Gastroesophageal sphincter (tissue), 4 donors: ENCODE measurements at regions not wholly inside any gene's neighbourhood (a gene's known extent, or its start where the extent isn't known, plus 50 kb on each side); places are given as distances from the start of the nearest gene placed in this dataset.

Experiments
- ATAC-seq: fragments of 150-250 bp; one replicate; pipeline ENCODE4 v1.9.1; 2016; ENCODE audit warnings: mild to moderate bottlenecking, moderate library complexity
- H3K27ac ChIP-seq, 4 donors: fragments of 200-600 bp; sonication (generic) in 3 of 4; 1 replicate in 3 of 4; 2 replicates in 1 of 4; pipeline ENCODE4 v1.5.1; 2016 to 2019
- H3K27me3 ChIP-seq: fragments of 200-600 bp; sonication (generic); one replicate; pipeline ENCODE4 v1.5.1; 2019
- H3K36me3 ChIP-seq, 2 donors: fragments of 200-600 bp; sonication (generic); one replicate each; pipeline ENCODE4 v1.5.1; 2019; ENCODE audit warnings: control low read depth in 1 of 2
- H3K4me1 ChIP-seq, 3 donors: fragments of 200-600 bp; sonication (generic); 1 replicate in 2 of 3; 2 replicates in 1 of 3; pipeline ENCODE4 v1.5.1; 2016 to 2019; ENCODE audit warnings: control low read depth in 2 of 3
- H3K4me3 ChIP-seq, 2 donors: fragments of 200-600 bp; sonication (generic); one replicate each; pipeline ENCODE4 v1.5.1; 2019; ENCODE audit warnings: mild to moderate bottlenecking in 1 of 2, moderate library complexity in 1 of 2
- H3K9me3 ChIP-seq, 3 donors: fragments of 200-600 bp; sonication (generic); one replicate each; pipeline ENCODE4 v1.5.1; 2017 to 2019; ENCODE audit warnings: control low read depth in 2 of 3
- CTCF ChIP-seq, 4 experiments: fragments of 200-600 bp in 2 of 4; fragments of 450-650 bp in 2 of 4; sonication (generic) in 1 of 4; IDR thresholded peaks; one replicate each; pipeline ENCODE4 v1.5.1; 2017 to 2019; ENCODE audit warnings: antibody characterized with exemption in 4 of 4, mild to moderate bottlenecking in 2 of 4, moderate library complexity in 2 of 4
- EP300 ChIP-seq: sonication (generic); formaldehyde crosslinking; IDR thresholded peaks from one replicate; pipeline ENCODE4 v1.6.1; 2017; ENCODE audit warnings: antibody characterized with exemption, mild to moderate bottlenecking
- POLR2A ChIP-seq, 2 donors: fragments of 450-650 bp; IDR thresholded peaks; one replicate each; pipeline ENCODE4 v1.6.1; 2017; ENCODE audit warnings: antibody characterized with exemption in 2 of 2, mild to moderate bottlenecking in 2 of 2, moderate library complexity in 1 of 2
- POLR2AphosphoS5 ChIP-seq: sonication (generic); formaldehyde crosslinking; IDR thresholded peaks from one replicate; pipeline ENCODE4 v1.6.1; 2017; ENCODE audit warnings: antibody characterized with exemption
- WGBS, 2 donors: methylation state at CpG; one replicate each; pipeline ENCODE4 v1.1.5; 2018; ENCODE audit warnings: low coverage in 1 of 2; 5-methylcytosine and 5-hydroxymethylcytosine counted together

DNA sequence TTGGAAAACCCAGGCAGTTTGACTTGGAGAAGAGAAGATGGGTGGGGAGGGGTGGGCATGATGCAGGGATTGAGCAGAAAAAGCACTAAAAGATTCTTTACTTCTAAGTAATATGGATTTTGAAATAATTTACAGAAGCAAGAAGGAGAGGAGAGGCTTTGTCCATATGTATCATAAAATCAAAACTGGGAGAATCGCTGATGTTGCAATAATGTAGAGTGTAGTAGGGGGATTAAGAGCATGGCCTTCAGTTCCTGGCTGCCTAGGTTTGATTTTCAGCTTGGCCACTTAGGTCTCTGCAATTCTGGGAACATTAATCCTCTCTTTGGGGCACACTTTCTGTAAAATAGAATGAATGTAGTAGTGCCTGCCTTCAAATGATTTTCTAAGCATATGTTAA is 1760.4 kb upstream of the CELF4 start:
- no peak for ATAC-seq
- Histone ChIP-seq H3K4me3 (no peak overlapping the region), H3K36me3 (no peaks in the 10 kb centered on the region), H3K9me3 (no peaks in the 10 kb centered on the region), H3K4me1 (peaks cover 0 to 4% (median 0%) of the 10 kb centered on the region in 3 donors), H3K27ac (no peak overlapping the region), H3K27me3 (no peaks in the 10 kb centered on the region)
- TF ChIP-seq EP300: no peak
- TF ChIP-seq POLR2AphosphoS5: no peak
- no peak for TF ChIP-seq CTCF (IDR thresholded peaks at IDR 0.05)
- no peak for TF ChIP-seq POLR2A (IDR thresholded peaks at IDR 0.05)
- 100% methylated on average over 1 of the region's 1 CpG; no CpG with 5 or more reads in 1 of the 2 donors for WGBS, 2 donors

DNA sequence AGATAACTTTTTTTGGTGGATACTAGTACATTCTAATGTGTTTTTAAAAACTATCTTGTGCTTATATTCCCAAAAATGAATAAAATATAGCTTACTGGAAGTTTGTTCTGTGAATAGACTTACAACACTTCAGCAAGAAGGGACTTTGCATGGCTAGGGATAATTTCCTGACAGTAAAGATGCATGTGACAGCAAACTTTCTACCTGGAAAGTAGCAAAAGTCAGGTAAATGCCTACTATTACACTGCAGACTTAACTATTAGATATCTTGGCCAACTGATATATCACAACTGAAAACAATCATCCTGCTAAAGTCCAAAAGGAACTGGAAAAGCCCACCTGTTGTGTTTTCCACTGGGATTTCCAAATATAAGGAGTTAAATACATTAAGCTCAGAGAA is 1753.5 kb upstream of the CELF4 start:
- H3K9me3 ChIP-seq: no peaks in the 10 kb centered on the region
- H3K4me1 ChIP-seq: no peaks in the 10 kb centered on the region
- TF ChIP-seq POLR2A (IDR thresholded peaks at IDR 0.05) (no peak), EP300 (no peak), CTCF (IDR thresholded peaks at IDR 0.05) (no peak), POLR2AphosphoS5 (no peak)
- no peak overlapping the region for H3K27ac ChIP-seq
- no peak for ATAC-seq
- H3K4me3 ChIP-seq: no peak overlapping the region
- no peaks in the 10 kb centered on the region for H3K36me3 ChIP-seq
- no peaks in the 10 kb centered on the region for H3K27me3 ChIP-seq

DNA sequence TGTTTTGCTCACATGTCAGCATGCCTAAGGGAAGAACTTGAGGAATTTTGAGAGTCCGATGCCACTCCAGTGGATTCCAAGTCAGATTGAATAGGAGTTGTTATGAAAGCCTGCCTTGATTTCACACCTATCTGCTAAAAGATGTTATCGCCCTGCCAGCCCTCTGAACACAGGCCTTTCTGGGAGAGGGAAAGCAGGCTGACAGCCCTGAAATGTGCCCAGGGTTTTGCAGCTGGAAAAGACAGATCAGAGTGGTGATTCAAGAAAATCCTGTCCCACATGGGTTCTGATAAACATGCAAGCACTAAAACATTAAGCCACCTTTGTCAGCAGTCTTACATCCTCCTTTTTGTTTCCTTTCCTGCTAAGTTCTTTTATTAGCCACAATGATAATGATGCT is 1752.9 kb upstream of the CELF4 start:
- H3K4me1 ChIP-seq: no peaks in the 10 kb centered on the region
- no peaks in the 10 kb centered on the region for H3K27me3 ChIP-seq
- TF ChIP-seq POLR2A (IDR thresholded peaks at IDR 0.05): no peak
- TF ChIP-seq POLR2AphosphoS5: no peak
- TF ChIP-seq CTCF (IDR thresholded peaks at IDR 0.05): no peak
- no peak for TF ChIP-seq EP300
- WGBS, 2 donors: 57 to 80% methylated on average over 2 of the region's 2 CpGs
- H3K36me3 ChIP-seq: no peaks in the 10 kb centered on the region
- no peak for ATAC-seq
- H3K27ac ChIP-seq: no peak overlapping the region
- H3K9me3 ChIP-seq: no peaks in the 10 kb centered on the region
- no peak overlapping the region for H3K4me3 ChIP-seq

GRCh38 chr18:39318008-39318407 is 1752.4 kb upstream of the CELF4 start:
- no peak overlapping the region for H3K27ac ChIP-seq
- no peaks in the 10 kb centered on the region for H3K27me3 ChIP-seq
- 75 to 76% methylated on average over 2 to 3 of the region's 3 CpGs for WGBS, 2 donors
- no peak overlapping the region for H3K4me3 ChIP-seq
- TF ChIP-seq EP300: no peak
- no peaks in the 10 kb centered on the region for H3K36me3 ChIP-seq
- ATAC-seq: no peak
- H3K4me1 ChIP-seq: no peaks in the 10 kb centered on the region
- no peaks in the 10 kb centered on the region for H3K9me3 ChIP-seq

GRCh38 chr18:39314595-39314994 is 1749.0 kb upstream of the CELF4 start:
- no peak for ATAC-seq
- Histone ChIP-seq H3K27ac (no peak overlapping the region), H3K27me3 (no peaks in the 10 kb centered on the region), H3K36me3 (no peaks in the 10 kb centered on the region), H3K4me3 (no peak overlapping the region), H3K9me3 (no peaks in the 10 kb centered on the region), H3K4me1 (no peaks in the 10 kb centered on the region)
- TF ChIP-seq EP300 (no peak), CTCF (IDR thresholded peaks at IDR 0.05) (no peak), POLR2AphosphoS5 (no peak), POLR2A (IDR thresholded peaks at IDR 0.05) (no peak)
- 41 to 67% methylated on average over 2 of the region's 2 CpGs for WGBS, 2 donors

GRCh38 chr18:39313992-39314391 is 1748.4 kb upstream of the CELF4 start:
- Histone ChIP-seq H3K27me3 (no peaks in the 10 kb centered on the region), H3K4me1 (no peaks in the 10 kb centered on the region), H3K27ac (no peak overlapping the region), H3K4me3 (no peak overlapping the region), H3K9me3 (peaks cover 0 to 5% (median 0%) of the 10 kb centered on the region in 3 donors), H3K36me3 (no peaks in the 10 kb centered on the region)
- ATAC-seq: no peak
- no peak for TF ChIP-seq POLR2AphosphoS5
- no peak for TF ChIP-seq POLR2A (IDR thresholded peaks at IDR 0.05)
- TF ChIP-seq CTCF (IDR thresholded peaks at IDR 0.05): no peak
- WGBS, 2 donors: 74 to 83% methylated on average over 2 to 4 of the region's 4 CpGs
